RPMI8226 (cell line): ENCODE measurements at regions not wholly inside any gene's neighbourhood (a gene's known extent, or its start where the extent isn't known, plus 50 kb on each side); places are given as distances from the start of the nearest gene placed in this dataset.
"Not testable (repeated sequence)": the region's sequence is repeated elsewhere in the genome, so short reads cannot be mapped to it uniquely, and the experiment has no call there.

Experiments used
- DNase-seq: peaks from one replicate; pipeline ENCODE4 v3.0.0-alpha.2; 2015

DNA sequence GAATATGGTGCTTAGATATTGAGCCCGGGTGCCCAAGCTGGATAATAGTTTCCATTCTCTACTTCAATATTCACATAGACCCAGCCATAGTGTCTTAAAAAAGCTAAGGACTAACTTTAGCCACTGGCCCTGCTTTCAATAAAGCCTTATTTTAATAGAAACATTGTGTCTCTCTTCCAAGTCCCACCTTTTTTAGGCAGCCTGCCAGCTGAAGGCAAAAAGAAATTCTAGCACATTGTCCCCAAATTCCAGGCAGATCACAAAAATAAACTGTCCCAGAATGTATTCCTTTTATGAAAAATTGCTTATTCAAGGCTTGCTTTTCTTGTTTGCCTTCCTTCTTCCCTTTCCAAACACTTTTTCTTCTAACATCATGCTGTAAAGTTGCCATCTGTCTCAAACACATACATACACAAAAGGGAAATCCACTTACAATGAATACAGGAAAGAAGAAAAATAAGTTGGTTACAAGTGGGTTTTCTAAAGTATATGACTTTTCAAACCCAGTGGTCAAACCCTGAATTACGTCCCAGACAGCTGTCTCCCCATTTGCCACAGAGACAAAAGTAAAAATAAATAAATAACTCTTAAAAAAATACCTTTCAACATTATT, 778.5 kb downstream of the BCL11A start:
- no peak for DNase-seq

DNA sequence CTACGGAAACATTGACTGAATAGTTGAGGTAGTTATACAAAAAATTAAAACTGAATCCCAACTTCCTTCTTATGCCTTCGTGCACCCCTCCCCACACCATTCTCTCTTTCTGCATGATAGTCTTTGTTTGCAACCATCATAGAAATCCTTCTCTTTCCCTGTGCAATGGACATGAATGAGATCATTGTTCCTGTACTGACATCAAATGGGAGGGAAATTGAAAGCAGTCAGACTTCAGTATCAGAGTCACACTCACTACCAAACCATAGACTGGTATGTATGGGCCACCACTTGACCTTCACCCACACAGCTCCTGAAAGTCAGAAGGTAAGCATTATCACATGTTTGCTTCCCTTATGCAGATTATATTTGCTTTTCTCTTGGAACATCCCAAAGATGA, 782.8 kb downstream of the BCL11A start:
- DNase-seq = no peak

DNA sequence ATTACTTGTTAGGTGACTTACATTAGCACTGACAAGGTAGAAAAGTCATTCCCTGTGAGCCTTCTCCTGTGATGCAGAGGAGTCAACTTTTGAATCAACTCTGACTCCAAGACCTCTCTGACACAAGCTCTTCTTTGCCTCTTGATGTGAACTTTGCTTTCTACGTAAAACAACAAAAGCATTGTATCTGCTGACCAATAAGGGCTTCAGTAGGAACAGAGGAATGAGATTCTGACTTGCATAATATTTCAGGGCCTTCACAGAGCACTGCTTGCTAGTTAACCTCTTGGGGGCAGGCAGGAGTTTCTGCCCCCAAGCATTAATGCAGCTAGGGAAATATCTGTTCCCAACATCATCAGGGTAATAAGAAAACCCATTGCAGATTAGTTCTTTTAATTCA, 791.5 kb downstream of the BCL11A start:
- no peak for DNase-seq

DNA sequence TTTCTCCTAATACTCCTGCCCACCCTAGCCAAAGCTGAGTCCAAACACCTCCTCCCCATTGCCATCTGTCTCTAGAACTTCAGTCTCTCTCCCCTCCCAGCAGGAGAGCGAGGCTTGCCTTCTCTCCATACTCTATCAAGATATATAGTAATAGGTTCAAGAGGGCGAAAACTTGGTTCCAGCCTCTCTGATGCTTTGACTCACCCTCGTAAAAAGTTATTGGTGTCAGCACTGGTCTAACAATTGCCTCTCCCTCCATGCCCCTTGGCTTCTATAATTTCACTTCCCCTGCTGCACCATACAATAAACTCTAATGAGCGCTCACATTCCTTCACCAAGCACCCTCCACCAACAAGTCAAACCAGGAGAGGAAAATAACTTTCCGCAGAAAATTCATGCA, 797.3 kb downstream of the BCL11A start:
- DNase-seq = no peak

DNA sequence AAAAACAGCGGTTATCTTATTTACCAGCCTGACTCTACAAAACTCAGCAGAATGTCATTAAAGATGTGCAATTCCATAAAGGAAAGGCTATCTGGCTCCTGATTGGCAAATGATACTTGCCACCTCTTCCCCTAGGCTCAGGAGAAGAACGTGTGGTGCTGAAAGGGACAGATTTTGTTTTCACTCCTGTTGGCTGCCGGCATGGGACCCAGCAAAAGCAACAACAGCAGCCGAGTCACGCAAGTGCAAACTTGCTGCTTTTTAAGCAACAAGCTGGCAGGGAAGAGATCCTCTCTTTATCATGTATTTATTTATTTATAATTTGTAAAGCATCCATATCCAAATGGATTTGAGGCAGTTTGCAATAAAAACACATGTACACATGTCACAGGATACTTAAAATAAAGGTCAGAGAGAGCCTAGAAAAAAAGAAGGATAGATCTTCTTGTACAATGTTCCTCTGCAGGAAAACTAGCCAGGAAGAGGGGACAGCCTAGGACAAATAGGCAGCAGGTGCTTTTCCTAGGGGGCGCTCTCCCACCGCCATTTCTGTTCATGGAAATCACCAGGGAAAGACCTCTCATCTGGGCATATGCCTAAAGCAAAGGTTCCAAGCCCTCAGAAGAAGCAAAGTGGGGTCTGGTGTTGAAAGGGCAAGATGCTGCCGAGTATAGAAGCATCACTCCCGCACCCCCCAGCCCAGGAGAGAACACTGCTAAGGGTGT, 799.3 kb downstream of the BCL11A start:
- no peak for DNase-seq

DNA sequence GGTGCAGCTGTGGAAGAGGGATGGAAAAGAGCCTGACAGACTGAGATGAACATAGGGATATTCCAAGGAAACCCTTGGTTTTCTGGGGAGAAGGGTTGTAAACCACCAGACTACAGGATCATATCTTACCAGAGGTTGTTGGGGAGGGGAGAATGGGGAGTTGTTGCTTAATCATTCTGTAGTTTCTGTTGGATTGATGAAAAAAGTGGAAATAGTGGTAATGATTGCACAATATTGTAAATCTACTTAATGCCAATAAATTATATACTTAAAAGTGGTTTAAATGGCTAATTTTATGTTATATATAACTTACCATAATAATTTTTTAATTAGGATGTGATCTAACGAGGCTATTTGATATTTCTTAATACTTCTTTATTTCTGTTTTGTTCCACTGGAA, 800.9 kb downstream of the BCL11A start:
- DNase-seq = no peak

DNA sequence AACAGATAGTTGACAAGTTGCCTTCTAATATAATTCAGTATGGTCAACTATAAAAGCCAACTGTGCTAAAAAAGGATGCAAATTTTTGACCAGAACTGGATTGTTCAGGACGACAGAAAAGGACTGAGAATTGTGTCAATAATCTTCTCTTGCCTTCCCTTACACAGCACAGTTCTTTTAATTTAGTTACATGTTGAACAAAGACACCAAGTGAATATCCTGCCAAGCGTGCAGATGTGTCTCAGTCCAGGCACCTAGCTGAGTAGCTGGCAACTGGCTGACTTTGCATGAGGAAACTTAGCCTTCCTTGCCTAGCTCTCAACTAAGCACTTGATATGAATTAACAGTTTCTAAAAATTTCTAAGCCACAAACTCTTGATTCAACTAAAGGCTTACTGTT, 801.4 kb downstream of the BCL11A start:
- no peak for DNase-seq

DNA sequence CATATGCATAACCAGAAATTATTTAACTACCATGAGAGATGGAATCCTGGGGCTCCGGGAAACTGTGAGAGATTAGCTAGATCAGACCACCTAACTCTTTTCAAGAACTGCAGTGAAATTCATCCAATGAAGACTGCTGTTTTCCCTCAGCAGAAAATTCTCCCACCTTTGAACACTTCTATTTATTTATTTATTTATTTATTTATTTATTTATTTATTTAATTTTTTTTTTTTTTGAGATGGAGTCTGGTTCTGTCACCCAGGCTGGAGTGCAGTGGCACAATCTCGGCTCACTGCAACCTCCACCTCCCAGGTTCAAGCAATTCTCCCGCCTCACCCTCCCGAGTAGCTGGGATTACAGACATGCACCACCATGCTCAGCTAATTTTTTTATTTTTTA, 802.2 kb downstream of the BCL11A start:
- not testable (repeated sequence) for DNase-seq

DNA sequence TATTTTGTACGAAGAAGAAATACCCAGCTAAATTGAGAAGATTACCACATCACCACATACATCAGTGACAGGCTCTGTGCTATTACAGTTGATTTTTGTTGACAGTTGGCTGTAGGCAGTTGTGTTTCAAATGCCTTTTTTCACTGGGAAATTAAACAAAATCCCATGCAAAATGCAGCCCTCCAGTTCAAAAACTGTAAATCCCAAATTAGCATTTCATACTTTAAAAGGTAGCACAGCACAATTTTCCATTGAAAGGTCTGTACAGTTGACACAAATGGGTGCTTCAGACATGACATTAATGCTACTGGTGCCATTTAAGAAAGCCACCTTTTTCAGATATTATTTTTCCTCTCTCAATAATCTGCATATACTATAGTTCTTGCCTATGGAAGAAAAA, 807.2 kb downstream of the BCL11A start:
- DNase-seq = no peak

DNA sequence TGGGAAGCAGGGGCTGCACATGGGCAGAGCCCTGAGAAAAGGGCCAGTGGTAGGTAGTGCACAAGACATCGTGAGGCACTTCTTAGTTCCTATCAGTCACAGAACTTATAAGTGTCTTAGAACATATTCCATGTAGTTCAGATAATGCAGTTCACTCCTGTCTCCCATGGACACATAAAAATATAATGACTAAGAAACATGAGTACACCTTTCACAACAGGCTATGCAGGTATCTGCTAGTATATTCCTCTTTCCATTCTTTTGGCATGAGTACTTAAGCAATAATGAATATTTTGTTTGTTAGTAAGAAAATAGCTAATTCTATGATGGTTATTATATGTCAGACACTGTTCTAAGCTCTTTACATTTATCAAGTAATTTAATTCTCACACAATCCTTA, 808.4 kb downstream of the BCL11A start:
- DNase-seq = no peak

DNA sequence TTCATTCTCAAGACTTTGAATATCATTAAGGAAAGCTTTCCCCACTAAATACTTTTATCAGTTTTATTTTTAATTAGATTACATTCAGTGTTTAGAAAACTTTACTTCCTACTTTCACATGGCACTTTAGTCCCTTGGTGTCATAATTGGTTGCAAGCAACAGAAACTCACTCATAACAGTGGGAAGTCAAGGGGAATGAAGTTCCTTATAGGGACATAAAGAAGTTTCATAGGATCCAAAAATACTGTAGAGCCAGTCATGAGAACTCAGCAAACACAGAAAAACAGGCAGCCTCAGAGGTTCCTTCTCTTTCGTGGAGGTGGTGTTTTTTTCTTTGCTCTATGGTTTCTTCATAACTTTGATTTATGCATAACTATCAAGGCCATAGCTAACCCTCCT, 809.0 kb downstream of the BCL11A start:
- no peak for DNase-seq

DNA sequence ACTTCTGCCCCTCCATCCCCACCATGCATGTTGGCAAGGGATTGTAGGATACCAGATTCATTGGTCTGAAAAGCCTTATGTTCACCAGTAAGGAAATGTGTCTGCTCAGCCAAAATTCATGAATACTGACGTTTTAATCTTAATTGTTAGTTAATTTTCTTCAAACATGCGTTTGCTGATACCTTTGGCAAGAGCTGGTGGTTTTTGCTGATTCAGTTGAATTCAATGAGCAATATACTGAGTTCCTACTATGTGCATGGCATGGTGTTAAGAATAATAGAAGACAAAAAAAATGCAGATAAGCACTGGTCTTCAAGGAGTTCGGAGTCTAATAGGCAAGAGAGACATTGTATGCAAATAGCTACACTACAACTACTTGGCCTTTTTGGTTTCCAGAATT, 811.6 kb downstream of the BCL11A start:
- DNase-seq = no peak

DNA sequence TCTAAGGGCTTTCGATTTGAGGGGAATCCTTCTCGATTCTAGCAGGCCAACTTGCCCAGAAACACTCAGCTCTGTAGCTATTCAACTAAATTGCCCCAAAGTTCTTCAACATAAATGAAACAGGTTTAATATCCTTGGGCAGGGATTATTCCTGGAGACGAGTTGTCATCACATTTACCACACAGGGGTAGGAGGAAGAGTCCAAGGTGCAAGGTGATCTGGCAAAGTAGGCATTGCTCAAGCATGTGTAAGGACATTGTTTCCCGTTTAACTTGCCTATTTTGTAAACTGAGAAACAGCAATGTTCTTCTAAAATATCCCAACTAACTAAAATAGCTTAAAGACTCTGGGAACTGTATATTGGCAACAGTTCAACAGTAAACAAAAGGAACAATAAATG, 814.3 kb downstream of the BCL11A start:
- no peak for DNase-seq

DNA sequence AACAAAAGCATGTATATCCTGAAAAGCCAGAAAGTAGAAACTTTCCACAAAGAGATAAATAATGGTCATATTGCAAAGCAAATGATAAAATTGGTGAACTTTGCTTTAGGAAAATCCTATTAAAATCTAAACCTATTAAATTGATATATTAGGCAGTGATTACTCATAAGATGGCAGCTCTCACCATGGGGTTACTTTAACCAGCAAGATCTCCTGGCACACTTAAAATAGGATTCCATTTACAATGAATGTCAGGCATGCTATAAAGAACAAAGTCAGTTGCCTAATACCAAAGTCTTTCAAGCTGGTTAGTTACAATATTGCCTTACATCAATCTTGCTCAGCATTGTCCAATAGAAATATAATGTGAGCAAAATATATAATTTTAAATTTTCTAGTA, 816.2 kb downstream of the BCL11A start:
- no peak for DNase-seq

DNA sequence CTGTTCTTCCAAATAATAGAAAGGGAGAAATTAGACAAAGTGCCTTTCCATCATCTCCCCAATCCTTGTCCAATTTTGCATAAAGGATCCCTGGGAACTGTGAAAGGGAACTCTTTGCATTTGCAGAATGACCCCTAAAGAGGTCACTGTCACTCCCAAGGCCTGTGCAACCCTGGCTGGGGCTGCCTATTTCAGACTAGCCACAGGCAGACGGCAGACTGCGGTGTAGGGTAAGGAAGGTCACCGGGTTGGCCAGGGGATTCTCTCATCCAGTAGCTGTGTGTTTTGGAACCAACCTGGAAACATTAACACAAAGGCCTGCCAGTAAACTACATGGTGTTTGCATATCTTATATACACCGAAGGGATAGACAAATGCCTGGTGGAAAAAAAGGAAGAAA, 818.7 kb downstream of the BCL11A start:
- DNase-seq = no peak

DNA sequence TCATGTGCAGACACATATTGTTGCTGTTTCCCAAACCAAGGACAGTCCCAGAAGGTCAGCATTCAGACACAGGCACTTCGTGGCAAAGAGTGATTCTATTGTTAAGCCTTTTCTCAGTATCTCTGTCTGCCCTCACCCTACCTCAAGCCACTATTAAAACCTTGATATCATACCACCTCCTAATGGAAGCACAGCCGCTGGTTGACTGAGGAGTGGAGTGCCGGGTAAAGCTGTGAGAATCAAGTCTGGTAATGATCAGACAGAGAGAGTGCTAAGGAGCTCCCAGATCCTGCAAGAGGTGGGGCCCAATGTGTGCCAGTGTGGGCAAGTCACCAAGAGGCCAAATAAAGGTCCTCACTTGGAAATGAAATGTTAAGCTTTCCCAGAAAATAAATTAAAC, 819.5 kb downstream of the BCL11A start:
- DNase-seq = no peak

DNA sequence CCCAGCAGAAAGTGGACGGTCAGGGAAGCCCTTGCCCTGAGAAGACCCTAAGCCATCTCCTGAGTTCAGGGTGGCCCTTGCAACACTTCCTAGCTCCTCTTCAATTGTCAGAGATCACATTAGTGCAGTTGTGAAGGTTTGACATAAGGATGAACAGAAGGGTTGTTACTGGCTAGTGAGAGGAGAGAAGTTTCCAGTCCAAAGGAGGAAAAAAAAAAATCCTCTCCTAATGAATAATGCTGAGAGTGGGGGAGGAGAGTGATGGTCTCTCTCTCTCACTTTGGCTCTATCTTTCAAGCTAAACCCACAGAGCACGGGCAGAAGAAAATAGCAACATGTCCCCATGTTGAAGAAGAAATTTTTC, 819.9 kb downstream of the BCL11A start:
- no peak for DNase-seq

DNA sequence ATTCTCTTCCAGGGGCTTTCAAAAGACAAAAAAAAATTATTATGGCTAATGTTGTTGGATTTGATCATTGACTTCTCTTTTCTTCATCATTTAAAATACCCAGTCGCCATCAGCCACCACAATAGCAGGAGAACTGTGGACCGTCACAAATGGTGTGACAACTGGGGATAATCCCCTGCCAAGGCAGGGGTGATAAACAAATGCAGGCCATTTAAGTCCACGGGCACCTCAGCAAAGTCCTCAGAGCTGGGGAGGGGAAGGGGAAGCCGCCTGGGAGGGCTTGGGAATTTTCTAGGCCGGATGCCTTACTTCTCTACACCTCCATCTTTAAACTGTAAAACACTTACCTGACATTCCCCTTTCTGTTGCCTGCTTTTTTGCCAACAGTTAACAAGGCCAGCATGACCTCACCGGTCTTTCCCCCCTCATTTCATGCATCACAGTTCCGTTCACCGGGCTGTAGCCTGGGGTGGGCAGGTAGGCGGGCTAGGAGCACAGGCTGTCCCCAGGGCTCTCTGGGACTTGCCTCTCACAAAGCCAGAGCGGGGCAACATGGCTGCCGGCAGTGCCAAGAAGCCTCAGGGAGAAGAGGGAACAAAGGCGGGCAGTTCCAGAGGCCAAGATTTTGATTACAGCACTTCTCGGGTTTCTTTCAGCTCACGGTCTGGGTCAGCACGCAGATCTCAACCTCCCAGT, 820.4 kb downstream of the BCL11A start:
- DNase-seq = no peak

DNA sequence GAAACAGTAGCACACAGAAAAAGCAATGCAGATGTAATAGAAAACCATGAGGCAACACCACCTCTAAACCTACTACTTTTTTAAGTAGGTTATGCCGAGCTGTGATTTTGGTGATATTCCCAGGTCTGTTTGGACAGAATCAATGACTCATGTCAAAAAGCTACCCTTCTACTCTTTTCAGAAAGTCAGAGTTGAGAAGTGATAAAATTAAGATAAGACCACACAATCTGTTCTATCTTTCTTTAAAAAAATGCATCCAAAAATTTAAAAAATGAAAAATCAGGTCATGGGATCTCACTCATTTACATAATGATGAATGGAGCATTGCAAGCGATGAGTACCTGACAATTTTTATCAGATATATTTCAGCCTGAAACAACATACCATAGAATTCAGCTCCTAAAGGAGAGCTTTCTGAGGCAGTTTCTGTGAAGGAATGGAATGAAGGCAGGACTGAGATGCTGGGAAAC, 826.3 kb downstream of the BCL11A start:
- no peak for DNase-seq

DNA sequence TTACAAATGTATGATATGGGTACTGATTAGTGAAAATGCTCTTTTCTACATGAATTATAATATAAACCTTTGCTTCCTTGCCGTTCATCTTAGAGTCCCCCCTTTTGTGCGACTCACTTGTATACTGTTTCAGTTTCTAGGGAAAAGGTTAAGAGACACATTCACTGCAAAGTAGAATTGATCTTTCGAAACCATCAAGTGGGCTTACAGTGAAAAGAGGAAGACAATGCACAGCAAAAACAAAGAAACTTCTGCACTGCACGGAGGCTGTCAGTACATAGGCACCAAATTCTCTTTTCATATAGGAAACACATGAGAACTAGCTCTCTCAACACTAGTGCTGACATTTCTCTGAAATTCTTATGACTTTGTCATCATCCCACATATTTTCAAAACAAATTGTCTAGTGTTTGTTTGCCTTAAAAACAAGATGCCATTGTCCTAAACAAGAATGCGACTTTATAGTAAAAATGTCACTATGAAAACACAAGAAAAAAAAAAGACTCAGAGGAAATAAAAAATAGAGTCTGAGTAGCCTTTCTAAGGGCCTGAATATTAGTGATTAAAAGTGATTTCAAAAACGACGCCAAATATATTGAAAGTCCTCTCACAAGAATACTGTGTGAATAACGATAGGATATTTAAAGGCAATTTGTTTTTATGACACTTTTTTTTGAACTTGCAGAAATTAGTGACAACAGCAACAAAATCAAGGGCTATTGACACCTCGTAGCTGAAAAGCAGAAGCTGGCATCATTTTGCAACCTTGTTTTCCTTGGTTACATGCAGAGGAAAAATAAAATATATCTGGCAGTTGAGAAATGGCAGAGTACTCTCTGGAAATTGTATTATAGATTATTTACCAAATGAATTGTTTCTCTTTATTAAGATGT, 827.0 kb downstream of the BCL11A start:
- peak; percentile 3 for DNase-seq

DNA sequence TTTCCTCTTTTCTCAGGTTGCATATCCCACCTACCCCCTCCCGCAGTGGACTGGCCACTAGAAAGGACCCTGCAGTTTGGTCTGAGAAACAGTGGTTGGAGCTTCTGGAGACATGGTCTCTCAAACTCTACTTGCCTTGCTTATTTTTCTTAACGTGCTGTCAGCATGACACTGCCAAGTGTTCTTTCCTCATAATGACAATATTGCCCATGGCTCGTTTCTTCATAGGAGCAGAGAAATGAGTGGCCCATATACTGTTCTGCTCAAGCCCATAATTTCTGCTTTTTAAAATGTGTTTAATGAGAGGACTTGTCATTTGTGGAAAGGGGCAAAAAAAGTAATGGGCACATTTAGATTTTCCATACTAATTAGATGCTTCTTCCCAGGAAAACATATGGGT, 828.7 kb downstream of the BCL11A start:
- DNase-seq = no peak

DNA sequence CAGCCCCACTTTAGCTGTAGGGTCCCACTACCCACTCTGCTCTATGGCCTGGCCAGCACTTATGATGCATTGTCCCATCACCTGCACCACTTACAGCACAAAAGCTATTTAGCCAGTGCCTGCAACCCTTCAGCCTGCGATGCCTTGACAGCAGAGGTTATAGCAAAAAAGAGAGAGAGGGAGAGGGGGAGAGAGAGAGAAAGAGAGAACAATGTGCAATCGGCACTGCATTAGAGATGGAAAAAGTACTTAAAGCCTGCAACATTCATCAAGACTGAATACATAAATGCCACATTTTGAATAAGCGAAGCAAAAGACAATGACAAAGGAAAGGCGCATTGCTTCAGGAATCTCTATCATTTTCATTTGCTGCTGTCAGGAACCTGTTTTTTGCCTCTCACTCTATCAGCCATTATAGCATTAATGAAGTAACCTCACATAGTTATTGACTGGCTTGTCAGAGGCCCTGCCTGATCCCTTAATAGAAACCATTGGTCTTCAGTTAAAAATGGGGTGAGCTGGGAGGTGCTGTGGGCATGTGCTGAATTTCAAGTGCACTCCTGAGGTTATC, 833.1 kb downstream of the BCL11A start:
- no peak for DNase-seq

DNA sequence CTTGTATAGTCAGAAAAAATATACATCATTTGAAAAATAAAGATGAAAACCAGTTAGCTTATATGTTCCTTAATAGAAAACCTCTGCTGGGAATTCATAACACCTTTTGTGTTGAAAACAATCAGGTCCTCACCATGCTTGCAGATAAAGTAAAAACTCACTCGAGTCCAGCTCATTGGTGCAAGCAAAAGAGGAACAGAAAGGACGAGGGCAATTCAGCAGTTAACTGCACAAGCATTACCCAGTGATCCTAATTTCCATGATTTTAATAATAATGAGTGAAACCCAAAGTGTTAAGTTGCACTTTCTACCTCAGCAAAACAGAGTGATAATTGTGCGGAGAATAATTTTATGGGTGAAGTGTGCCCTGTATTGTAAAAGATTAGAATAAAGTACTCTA, 839.9 kb downstream of the BCL11A start:
- peak; percentile 28 for DNase-seq
